ENCODE measurements at regions not wholly inside any gene's neighbourhood (a gene's known extent, or its start where the extent isn't known, plus 50 kb on each side); places are given as distances from the start of the nearest gene placed in this dataset.

DNA sequence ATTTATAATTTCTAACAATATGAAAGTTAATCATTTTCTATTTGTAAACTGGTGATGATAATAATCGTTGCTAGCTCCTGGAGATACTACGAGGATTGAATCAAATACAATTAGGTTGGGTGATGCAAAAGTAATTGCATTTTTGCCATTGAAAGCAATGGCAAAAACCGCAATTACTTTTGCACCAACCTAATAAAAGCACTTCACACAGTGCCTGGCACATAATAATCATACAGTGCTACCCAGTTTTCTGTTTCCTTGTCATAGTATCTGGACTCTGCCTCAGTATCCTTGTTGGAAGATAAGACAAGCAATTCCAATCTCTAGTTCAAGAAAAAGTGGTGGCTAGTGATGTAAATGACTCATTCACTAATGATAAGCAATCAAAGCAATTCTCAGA, 176.8 kb upstream of the TRPC5 start:
- Mint-ChIP-seq H3K36me3 (ENCODE audit: insufficient read depth, unreplicated experiment) (no peaks in the 10 kb centered on the region), H3K27ac (ENCODE audit: low read depth, unreplicated experiment) (no peak overlapping the region), H3K4me1 (ENCODE audit: insufficient read depth, unreplicated experiment) (no peaks in the 10 kb centered on the region), H3K9me3 (ENCODE audit: unreplicated experiment) (no peaks in the 10 kb centered on the region), H3K4me3 (ENCODE audit: unreplicated experiment) (no peak overlapping the region), H3K27me3 (ENCODE audit: insufficient read depth, unreplicated experiment) (peaks cover 19% of the 10 kb centered on the region)
- no TSS peak for BruUV-seq (replicated peaks)
- CTCF ChIA-PET: no interaction called here
- no peak for DNase-seq (ENCODE audit: unreplicated experiment)
- POLR2A ChIA-PET: no interaction called here
- intact Hi-C loops (cut with micrococcal nuclease): no loop called here
- no peak for TF ChIP-seq CTCF (IDR thresholded peaks at IDR 0.05; ENCODE audit: unreplicated experiment)

DNA sequence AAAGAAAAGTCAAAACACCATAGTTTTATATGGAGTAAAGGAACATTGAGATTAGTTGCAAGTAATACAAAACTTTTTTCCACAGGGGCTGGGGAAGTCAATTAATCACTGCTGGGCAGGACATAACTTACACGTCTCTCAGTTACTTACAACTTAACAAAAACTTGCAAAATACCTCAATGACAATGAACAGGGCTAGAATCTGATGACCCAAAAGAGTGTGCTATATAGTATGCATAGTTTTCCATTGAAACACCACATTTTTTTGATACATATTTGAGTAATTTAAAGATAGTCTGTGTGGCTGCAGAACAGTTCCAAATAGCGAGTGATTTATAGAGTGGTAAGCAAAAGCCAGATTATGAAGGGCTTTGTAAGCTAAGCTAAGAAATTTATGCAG, 172.3 kb upstream of the TRPC5 start:
- ChIA-PET CTCF (no interaction called here), POLR2A (no interaction called here)
- H3K27ac Mint-ChIP-seq (ENCODE audit: low read depth, unreplicated experiment): no peak overlapping the region
- no peaks in the 10 kb centered on the region for H3K36me3 Mint-ChIP-seq (ENCODE audit: insufficient read depth, unreplicated experiment)
- intact Hi-C loops (cut with micrococcal nuclease): no loop called here
- H3K4me1 Mint-ChIP-seq (ENCODE audit: insufficient read depth, unreplicated experiment): no peaks in the 10 kb centered on the region
- no peak for TF ChIP-seq CTCF (IDR thresholded peaks at IDR 0.05; ENCODE audit: unreplicated experiment)
- no TSS peak for BruUV-seq (replicated peaks)
- no peak overlapping the region for H3K4me3 Mint-ChIP-seq (ENCODE audit: unreplicated experiment)
- H3K27me3 Mint-ChIP-seq (ENCODE audit: insufficient read depth, unreplicated experiment): peaks cover 37% of the 10 kb centered on the region
- no peak for DNase-seq (ENCODE audit: unreplicated experiment)
- H3K9me3 Mint-ChIP-seq (ENCODE audit: unreplicated experiment): no peaks in the 10 kb centered on the region

GRCh38 chrX:112247714-112248113, 165.1 kb upstream of the TRPC5 start:
- DNase-seq (ENCODE audit: unreplicated experiment): no peak
- intact Hi-C loops (cut with micrococcal nuclease): no loop called here
- Mint-ChIP-seq H3K36me3 (ENCODE audit: insufficient read depth, unreplicated experiment) (no peaks in the 10 kb centered on the region), H3K27ac (ENCODE audit: low read depth, unreplicated experiment) (no peak overlapping the region), H3K4me3 (ENCODE audit: unreplicated experiment) (no peak overlapping the region), H3K9me3 (ENCODE audit: unreplicated experiment) (peaks cover 8% of the 10 kb centered on the region), H3K27me3 (ENCODE audit: insufficient read depth, unreplicated experiment) (peaks cover 44% of the 10 kb centered on the region), H3K4me1 (ENCODE audit: insufficient read depth, unreplicated experiment) (no peaks in the 10 kb centered on the region)
- POLR2A ChIA-PET: no interaction called here
- CTCF ChIA-PET: no interaction called here
- no peak for TF ChIP-seq CTCF (IDR thresholded peaks at IDR 0.05; ENCODE audit: unreplicated experiment)
- BruUV-seq (replicated peaks): no TSS peak

DNA sequence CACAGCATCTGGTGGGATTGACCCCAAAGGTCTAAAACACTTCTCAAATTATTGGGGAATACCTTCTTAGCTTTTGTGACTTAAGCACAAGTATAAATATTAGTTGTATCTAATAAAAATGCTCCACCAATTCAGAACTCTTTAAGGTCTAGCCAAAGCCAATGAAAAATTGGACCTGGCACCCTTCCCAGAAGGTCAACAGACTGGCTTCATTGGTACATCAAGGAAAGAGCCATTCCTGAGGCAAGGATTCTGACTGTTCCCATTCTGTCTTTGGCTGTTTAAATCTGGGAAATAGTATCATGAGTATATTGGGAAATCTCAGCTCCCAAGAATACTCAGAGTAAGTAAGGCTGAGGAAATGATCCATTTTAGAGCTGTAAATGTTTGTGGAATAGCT, 153.0 kb upstream of the TRPC5 start:
- Mint-ChIP-seq H3K4me1 (ENCODE audit: insufficient read depth, unreplicated experiment) (no peaks in the 10 kb centered on the region), H3K9me3 (ENCODE audit: unreplicated experiment) (no peaks in the 10 kb centered on the region), H3K27me3 (ENCODE audit: insufficient read depth, unreplicated experiment) (peaks cover 34% of the 10 kb centered on the region), H3K27ac (ENCODE audit: low read depth, unreplicated experiment) (no peak overlapping the region), H3K36me3 (ENCODE audit: insufficient read depth, unreplicated experiment) (no peaks in the 10 kb centered on the region), H3K4me3 (ENCODE audit: unreplicated experiment) (no peak overlapping the region)
- no peak for TF ChIP-seq CTCF (IDR thresholded peaks at IDR 0.05; ENCODE audit: unreplicated experiment)
- DNase-seq (ENCODE audit: unreplicated experiment): no peak
- POLR2A ChIA-PET: no interaction called here
- intact Hi-C loops (cut with micrococcal nuclease): no loop called here
- BruUV-seq (replicated peaks): no TSS peak
- CTCF ChIA-PET: interaction anchor here (0.6 kb wide), 1 partner anchor 45 kb away, joined by 3 read pairs; no protein-coding TSS in a partner anchor
